Activated B cell treated with CpG ODN at 0.5 μM for 24 hours (primary cell): ENCODE measurements at regions not wholly inside any gene's neighbourhood (a gene's known extent, or its start where the extent isn't known, plus 50 kb on each side); places are given as distances from the start of the nearest gene placed in this dataset.

Experiments
- ATAC-seq: fragments of 200-7000 bp; cut with Tn5 transposase; one replicate; pipeline ENCODE4 v1.10.0; 2021; ENCODE audit warnings: low read depth, mild to moderate bottlenecking, moderate library complexity
- CTCF ChIA-PET: fragments of 350-600 bp; sonication (Branson Sonifier 250); formaldehyde crosslinking; loops from one replicate; lab custom pipeline; 2021; ENCODE audit warnings: antibody characterized with exemption; lab: Charles Lee
- POLR2A ChIA-PET: fragments of 350-600 bp; sonication (Branson Sonifier 250); formaldehyde crosslinking; loops from one replicate; lab custom pipeline; 2021; ENCODE audit warnings: antibody characterized with exemption; lab: Charles Lee
- DNase-seq: peaks from one replicate; pipeline ENCODE4 v3.0.0; 2022
- H3K27ac Mint-ChIP-seq: one replicate; pipeline ENCODE4 v1.8.0; 2020; ENCODE audit warnings: mixed read lengths
- H3K27me3 Mint-ChIP-seq: one replicate; pipeline ENCODE4 v1.8.0; 2021; ENCODE audit warnings: mixed read lengths
- H3K36me3 Mint-ChIP-seq: one replicate; pipeline ENCODE4 v1.8.0; 2021; ENCODE audit warnings: low read depth, mixed read lengths
- H3K4me1 Mint-ChIP-seq: one replicate; pipeline ENCODE4 v1.8.0; 2021; ENCODE audit warnings: mixed read lengths
- H3K4me3 Mint-ChIP-seq: one replicate; pipeline ENCODE4 v1.8.0; 2020; ENCODE audit warnings: mild to moderate bottlenecking, mixed read lengths
- H3K9me3 Mint-ChIP-seq: one replicate; pipeline ENCODE4 v1.8.0; 2020; ENCODE audit warnings: mixed read lengths
- CTCF ChIP-seq: fragments of 200-600 bp; IDR thresholded peaks from one replicate; pipeline ENCODE4 v1.8.0; 2022; ENCODE audit warnings: antibody characterized with exemption, mild to moderate bottlenecking
- intact Hi-C: fragments of 100-400 bp; cut with micrococcal nuclease; formaldehyde crosslinking; loops from one replicate; pipeline ENCODE4 v1.15.1; 2024

- Mint-ChIP-seq H3K4me3 (no peak overlapping the region), H3K9me3 (no peaks in the 10 kb centered on the region), H3K27me3 (no peaks in the 10 kb centered on the region), H3K36me3 (no peaks in the 10 kb centered on the region), H3K27ac (no peak overlapping the region), H3K4me1 (no peaks in the 10 kb centered on the region)
- no peak for ATAC-seq
- DNase-seq = no peak
- ChIA-PET POLR2A (no interaction called here), CTCF (no interaction called here)
- intact Hi-C loops = no loop called here
- TF ChIP-seq CTCF = no peak
Observed at GRCh38 chr9:87068177-87068840, 121.0 kb upstream of the GAS1 start.

- Mint-ChIP-seq H3K27me3 (no peaks in the 10 kb centered on the region), H3K9me3 (no peaks in the 10 kb centered on the region), H3K36me3 (no peaks in the 10 kb centered on the region), H3K4me3 (no peak overlapping the region), H3K27ac (no peak overlapping the region), H3K4me1 (no peaks in the 10 kb centered on the region)
- ATAC-seq = no peak
- TF ChIP-seq CTCF = no peak
- ChIA-PET POLR2A (no interaction called here), CTCF (no interaction called here)
- no peak for DNase-seq
- intact Hi-C loops = no loop called here
Observed at GRCh38 chr9:87069690-87070089, 122.4 kb upstream of the GAS1 start.

- POLR2A ChIA-PET = no interaction called here
- H3K4me3 Mint-ChIP-seq = no peak overlapping the region
- H3K27me3 Mint-ChIP-seq = no peaks in the 10 kb centered on the region
- no peaks in the 10 kb centered on the region for H3K9me3 Mint-ChIP-seq
- no peak overlapping the region for H3K27ac Mint-ChIP-seq
- CTCF ChIA-PET = no interaction called here
- H3K4me1 Mint-ChIP-seq = no peaks in the 10 kb centered on the region
- H3K36me3 Mint-ChIP-seq = no peaks in the 10 kb centered on the region
- intact Hi-C loops = no loop called here
- TF ChIP-seq CTCF = no peak
- ATAC-seq = no peak
- DNase-seq = no peak
Observed at GRCh38 chr9:87070336-87070735, 123.0 kb upstream of the GAS1 start.

- no peak overlapping the region for H3K4me3 Mint-ChIP-seq
- no peak for TF ChIP-seq CTCF
- no peak overlapping the region for H3K27ac Mint-ChIP-seq
- POLR2A ChIA-PET = no interaction called here
- no peaks in the 10 kb centered on the region for H3K9me3 Mint-ChIP-seq
- CTCF ChIA-PET = no interaction called here
- DNase-seq = no peak
- no peaks in the 10 kb centered on the region for H3K36me3 Mint-ChIP-seq
- H3K4me1 Mint-ChIP-seq = no peaks in the 10 kb centered on the region
- no peak for ATAC-seq
- no peaks in the 10 kb centered on the region for H3K27me3 Mint-ChIP-seq
- intact Hi-C loops = no loop called here
Observed at GRCh38 chr9:87071473-87071872, 124.2 kb upstream of the GAS1 start.

GRCh38 chr9:87073692-87074091 is 126.4 kb upstream of the GAS1 start:
- intact Hi-C loops = no loop called here
- Mint-ChIP-seq H3K27me3 (no peaks in the 10 kb centered on the region), H3K4me3 (no peak overlapping the region), H3K36me3 (no peaks in the 10 kb centered on the region), H3K4me1 (no peaks in the 10 kb centered on the region), H3K27ac (no peak overlapping the region), H3K9me3 (peaks cover 2% of the 10 kb centered on the region)
- POLR2A ChIA-PET = no interaction called here
- no peak for TF ChIP-seq CTCF
- CTCF ChIA-PET = no interaction called here
- ATAC-seq (no peak), DNase-seq (no peak)
